Activated T-cell treated with anti-CD3 and anti-CD28 coated beads for 4 hours (primary cell): ENCODE measurements at regions not wholly inside any gene's neighbourhood (a gene's known extent, or its start where the extent isn't known, plus 50 kb on each side); places are given as distances from the start of the nearest gene placed in this dataset.
"Not testable (repeated sequence)": the region's sequence is repeated elsewhere in the genome, so short reads cannot be mapped to it uniquely, and the experiment has no call there.

Source experiments
- DNase-seq: peaks from one replicate; pipeline ENCODE4 v3.0.0-alpha.2; 2020

DNA sequence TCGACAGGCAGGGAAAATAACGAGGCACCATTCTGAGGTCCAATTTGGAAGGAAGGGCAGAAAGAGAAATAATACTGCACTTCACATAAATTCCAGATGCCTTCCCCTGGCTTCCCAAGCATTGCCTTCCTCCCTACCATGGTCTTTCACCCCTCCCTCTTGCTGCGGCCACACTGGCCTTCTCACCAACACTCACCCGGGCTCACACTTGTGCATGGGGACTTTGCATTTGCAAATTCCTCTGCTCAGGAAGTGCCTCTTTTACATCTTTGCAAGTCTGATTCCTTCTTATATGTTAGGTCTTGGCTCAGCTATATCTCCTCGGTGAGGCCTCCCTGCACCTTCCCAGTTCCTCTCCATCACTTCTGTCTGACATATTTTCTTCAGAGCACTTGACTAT is 199.4 kb downstream of the CHIC2 start:
- no peak for DNase-seq

DNA sequence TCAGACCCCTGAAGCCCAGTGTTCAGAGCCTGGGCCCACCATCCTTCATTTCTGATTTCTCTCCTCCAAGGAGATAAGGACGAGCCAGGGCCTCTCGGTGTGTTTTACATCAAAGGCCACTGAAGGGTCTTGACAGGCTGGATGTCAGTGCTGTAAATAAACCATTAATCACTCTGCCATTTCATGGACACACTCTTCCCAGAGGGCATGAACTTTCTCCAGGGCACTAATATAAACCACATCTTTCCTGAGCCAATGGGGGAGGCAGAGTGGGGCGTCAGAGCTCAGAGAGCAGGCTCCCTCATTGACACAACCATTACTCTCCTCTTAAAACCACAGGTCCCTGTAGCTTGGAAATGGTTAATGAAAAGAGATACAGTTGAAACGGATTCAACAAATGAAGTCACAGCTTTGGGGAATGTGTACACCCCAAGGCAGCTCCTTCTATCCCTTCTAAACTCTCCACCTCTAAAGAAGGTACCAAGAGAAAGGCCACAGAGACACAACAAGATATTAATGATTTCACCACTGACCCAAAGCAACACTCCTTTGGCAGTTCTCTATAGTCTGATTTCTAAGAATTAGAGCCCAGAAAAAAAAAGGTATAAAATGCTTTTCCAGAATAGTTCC is 200.6 kb downstream of the CHIC2 start:
- no peak for DNase-seq

DNA sequence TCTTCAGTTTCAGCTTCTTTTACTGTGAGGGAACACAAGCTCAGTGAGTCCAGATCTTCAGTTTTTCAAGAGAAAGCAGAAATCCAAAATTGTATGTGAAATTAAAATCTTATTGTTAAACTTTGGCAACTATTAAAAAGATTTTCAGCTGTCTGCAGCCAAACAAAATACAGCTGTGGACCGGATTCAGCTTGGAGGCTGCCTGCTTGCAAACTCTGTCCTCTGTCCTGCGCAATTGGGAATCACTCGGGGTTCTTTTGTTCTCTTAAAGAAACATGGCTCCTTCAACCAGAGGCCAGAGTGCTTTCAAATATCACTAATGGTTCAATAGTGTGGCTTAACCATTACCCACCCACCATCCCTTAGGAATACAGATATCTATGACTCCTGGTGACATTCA is 201.2 kb downstream of the CHIC2 start:
- DNase-seq = no peak

DNA sequence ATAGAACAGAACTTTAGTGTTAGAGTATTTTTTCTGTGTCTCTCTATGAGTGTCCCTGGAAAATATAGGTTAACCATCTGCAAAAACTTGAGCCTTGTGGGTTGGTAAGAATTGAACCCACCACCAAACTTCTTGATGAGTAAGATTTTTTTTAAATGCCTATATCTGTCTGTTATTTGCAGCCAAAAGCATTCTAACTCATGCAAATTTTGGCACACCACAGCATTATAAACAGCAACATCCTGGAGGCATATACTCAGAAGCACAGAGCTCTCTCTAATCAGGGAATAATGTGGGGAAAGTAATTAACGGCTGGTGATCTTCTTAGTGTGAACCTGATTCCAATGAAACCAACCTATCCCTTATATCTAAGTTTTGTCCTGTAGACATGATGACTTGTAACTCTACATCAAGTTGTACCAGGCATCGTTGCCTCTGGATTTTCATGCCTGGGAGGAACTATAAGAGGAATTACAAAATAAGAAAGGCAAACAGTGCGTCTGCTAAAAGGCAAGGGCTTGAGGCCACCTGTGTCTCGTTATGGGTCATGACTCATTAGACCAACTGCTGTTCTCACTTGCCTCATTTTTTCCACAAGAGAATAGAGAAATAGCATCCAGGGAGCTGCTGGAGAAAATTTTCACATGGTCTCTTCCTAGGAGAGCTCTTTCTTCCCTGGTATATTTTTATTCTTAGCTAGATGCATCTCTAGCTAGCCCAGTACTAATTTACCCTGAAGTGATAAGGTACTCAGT is 202.4 kb downstream of the CHIC2 start:
- no peak for DNase-seq

DNA sequence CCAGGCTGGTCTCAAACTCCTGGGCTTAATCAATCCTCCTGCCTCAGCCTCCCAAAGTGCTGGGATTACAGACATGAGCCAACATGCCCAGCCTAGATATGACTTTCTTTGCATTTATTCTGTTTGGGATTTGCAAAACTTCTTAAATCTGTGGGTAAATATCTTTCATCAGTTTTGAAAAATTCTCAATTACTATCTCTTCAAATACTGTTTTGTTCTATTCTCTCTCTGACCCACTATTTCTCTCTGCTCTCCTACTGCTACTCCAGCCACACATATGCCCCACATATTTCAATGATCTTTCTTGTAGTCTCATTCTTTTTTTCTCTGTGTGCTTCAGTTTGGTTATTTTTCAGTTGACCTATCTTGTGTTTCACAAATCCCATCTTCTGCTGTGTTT is 205.1 kb downstream of the CHIC2 start:
- no peak for DNase-seq

DNA sequence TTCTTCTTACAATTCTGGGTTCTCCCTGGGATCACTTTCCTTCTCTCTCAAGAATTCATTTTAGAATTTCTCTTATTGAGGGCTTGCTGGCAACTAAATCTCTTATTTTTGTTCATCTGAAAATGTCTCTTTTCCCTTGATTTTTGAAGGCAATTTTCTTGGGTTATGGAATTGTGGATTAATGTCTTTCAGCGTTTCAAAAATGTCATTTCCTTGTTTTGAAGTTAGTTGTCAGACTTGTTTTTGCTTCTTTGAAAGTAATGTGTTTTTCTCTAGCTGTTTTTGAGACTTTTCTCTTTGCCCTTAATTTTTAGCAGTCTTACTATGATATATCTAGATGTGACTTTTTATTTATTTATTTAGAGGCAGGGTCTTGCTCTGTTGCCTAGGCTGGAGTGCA is 205.7 kb downstream of the CHIC2 start:
- DNase-seq = no peak

DNA sequence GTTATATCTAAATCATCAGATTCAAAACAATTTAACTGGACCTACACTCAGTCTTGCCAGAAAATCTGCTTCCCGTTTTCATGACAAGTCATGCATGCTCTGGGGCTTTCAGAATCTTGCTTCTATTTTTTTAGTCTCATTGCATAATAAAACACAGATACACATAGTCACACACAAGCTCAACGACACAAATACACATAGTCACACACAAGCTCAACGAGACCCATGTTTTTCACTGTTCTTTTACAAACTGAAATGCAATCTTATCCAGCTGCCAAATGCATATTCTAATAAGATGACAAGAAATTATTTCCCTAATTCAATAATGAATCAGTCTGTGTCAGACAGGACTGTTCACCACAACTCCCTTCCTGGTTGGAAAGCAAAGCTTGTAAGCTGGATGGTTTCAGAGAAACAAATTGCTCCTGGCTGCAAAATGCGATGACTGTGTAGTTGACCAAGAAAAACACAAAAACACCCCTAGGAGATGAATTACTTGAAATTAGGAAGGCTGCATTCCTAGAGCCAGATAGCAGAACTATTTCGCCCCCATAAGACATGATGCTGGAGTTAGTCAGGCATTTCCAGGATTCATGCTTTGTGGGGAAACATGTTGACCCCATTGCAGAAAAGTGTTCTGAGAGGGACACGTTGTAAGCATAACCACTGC is 208.7 kb downstream of the CHIC2 start:
- DNase-seq = no peak

DNA sequence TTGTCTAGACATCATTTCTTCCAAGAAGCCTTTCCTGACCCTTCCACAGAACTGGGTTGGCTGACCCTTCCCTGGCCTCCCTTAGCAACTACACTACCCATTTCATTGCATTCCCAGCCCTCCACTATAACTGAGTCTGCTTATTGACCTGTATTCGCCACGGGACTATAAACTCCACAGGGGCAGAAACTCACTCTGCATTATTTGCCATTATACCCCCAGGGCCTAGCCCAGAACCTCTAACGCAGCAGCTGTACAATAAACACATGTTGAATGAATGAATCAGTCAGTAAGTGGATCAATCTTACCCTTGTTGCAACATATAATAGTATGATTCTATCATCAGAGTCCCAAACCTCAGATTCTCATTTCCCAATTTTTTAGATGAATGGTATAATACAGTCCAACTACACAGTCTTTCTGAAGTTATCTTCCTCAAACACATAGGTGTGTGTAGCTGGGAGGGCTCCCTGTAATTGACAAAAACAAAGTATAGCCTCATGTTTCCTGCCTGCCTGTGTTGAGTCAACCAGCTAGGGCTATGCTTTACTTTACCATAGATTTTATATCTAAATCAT is 209.3 kb downstream of the CHIC2 start:
- no peak for DNase-seq

DNA sequence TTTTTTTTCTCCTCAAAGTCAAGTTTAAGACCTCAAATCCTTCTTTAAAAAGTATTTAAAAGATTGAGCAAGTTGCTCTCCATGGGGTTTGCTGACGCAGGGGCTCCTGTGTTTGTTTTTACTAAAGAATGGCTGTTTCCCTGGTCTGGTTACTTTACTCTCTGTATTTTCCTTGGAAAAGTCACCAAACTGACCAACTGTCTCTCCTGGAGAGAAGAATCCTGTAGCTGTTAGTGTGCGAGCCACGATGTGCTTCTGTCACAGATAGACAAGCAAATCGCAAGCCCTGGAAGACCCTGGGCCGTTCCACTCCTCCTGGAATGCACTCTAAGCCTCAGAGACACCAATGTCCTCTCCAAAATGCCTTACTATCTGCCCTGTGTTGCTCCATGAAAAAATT is 212.1 kb downstream of the CHIC2 start:
- no peak for DNase-seq

DNA sequence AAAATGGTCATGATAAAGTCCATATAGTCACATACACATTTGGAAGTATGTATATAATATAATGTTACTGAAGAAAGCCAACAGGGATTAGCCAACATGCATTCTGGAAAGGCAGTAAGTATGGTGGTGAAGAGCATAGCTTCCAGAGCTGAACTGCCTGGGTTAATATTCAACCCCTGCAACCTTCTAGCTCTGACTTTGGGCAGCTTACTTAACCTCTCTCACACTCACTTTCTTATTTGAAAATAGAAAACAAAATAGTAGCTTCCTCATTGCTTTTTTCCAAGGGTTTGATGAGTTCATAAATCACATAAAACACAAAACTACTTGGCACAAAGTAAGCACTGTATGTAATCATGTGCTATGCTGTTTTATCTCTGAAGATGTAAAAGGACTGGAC is 216.4 kb downstream of the CHIC2 start:
- DNase-seq = no peak

DNA sequence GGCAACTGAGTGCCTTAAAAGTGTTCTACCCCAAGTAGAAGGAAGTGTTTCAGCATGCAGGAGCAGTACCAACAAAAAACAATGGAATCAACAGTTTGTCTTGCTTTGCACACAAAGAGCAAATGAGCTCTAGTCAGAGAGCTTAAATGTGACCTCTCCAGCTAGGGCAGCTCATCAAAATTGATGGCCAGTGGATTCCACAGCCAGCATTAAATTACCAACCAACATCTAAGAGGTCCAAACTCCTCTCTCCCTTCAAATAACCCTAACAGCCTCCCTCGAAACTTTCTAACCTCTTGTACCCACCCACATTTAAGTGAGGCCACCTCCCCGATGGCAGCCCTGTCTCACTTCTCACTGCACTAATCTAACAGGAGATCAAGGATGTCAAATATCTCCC is 219.9 kb downstream of the CHIC2 start:
- DNase-seq = no peak

DNA sequence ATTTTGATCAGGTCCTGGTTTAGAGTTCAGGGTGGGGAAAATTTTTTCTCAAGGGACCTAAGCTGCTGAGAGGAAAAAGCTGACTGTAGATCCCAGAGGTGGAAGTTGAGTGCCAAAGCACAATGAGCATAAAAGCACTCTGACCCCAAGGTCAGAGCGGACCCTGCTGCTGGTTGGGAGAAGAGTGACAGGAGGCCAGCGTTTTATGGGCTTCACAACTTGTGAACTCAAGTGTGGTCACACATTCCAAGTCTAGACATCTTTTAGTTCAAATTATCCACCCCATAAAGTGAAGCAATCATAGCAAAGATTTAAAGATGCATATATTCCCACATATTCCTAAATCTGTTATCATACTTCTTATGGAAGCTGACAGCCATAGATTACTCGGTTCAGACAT is 220.3 kb downstream of the CHIC2 start:
- no peak for DNase-seq

DNA sequence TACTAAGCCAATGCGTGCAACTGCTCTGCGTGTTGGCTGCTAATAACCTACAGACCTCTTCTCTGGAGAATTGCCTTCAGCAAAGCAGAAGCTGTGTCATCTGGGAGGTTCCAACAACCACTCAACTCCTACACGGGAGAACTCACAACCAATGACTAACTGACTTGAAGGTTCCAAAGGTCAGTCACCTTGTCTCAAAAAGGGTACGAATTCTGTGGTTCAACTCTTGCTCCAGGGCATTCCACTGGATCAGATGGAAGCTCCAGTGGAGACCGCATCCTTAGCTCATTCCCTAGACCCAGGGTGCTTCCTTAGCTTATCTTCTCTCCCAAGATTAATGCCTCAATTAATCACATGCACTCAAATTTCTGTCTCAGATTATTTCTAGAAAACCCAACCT is 222.7 kb downstream of the CHIC2 start:
- DNase-seq = no peak

DNA sequence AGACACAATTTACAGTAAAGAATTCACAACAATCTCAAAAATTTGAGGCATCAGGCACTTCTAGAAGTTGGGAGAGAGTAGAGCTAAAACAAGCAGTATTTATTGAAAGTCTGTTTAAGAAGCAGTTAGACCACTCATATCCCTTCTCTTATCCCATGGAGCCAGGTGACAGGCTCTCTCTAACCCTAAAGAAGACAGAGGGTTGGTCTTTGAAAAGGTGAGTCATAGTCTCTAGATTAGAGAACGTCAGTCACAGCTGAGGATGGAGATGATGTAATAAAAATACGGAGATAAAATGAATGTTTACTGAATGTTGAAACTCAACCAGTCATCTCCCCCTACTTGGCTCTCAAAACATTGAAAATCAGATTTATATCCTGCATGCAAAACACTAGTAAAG is 223.8 kb downstream of the CHIC2 start:
- DNase-seq = no peak

DNA sequence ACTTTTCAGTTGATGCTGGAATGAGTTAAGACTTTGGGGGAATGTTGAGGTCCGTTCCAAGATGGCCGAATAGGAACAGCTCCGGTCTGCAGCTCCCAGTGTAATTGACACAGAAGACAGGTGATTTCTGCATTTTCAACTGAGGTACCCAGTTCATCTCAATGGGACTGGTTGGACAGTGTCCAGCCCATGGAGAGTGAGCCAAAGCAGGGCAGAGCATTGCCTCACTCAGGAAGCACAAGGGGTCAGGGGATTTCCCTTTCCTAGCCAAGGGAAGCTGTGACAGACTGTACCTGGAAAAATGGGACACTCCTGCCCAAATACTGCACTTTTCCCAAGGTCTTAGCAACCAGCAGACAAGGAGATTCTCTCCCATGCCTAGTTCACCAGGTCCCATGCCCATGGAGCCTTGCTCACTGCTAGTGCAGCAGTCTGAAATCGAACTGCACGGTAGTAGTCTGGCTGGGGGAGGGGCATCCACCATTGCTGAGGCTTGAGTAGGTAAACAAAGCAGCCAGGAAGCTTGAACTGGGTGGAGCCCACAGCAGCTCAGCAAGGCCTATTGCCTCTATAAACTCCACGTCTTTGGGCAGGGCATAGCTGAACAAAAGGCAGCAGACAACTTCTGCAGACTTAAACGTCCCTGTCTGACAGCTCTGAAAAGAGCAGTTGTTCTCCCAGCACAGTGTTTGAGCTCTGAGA is 231.0 kb downstream of the CHIC2 start:
- not testable (repeated sequence) for DNase-seq

DNA sequence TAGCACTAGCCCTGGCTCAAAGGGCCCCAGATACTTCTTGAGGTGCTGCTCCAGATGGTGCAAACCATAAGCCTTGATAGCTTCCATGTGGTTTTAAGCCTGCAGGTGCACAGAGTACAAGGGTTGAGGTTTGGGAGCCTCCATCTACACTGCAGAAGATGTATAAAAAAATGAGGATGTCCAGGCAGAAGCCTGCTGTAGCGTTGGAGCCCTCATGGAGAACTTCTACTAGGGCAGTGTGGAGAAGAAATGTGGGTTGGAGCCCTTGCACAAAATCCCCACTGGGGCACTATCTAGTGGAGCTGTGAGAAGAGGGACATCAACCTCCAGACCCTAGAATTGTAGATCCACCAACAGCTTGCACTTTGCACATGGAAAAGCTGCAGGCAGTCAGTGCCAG is 231.9 kb downstream of the CHIC2 start:
- DNase-seq = no peak

DNA sequence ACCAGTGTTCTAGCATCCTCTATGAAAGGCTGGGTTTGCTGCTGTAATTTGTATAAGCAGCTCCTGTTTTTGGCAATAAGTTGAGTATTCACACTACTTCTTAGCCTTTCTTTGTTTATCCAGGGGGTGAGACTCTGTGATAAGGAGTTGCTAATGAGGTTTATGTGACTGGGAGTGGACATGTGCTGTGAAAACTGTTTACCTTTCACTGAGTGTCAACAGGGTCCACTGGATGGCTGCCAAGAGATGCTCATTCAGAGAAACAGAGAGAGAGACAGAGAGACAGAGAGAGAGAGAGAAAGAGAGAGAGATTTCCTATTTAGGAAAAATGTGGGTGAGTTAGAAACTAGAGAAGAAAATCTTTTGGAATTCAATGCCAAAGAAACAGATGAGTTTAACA is 233.9 kb downstream of the CHIC2 start:
- DNase-seq = no peak

DNA sequence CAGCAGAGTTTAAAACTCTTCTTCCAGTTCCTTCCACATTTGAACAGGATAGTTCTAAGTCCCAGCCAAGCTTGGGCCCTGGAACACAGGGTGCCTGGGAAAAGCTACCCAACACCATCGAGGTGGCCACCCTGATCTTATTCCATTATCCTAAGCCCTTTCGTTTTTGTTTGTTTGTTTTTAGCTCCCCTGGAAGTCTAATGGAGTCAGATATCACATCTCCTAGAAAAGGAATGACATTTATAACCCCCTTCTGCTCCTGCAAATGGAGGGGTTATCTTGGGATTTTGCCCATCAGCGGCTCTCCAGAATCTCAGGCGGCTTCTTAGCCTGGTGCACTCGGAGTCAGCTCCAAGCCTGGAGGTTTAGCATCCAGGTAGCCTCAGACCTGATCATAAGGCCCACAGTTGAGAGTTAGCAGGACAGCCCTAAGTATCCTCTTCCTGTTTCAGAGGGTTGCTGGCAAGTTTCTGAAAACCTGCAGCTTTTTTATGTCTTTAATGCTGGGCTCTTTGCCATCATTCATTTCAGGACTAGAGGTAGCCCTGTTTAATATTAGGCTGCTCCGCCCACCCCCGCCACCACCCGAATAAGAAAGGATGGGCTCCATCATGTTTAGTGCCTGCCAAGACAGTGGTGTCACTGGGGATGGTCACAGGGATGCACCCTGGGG is 230.0 kb upstream of the LNX1 start:
- DNase-seq = no peak

DNA sequence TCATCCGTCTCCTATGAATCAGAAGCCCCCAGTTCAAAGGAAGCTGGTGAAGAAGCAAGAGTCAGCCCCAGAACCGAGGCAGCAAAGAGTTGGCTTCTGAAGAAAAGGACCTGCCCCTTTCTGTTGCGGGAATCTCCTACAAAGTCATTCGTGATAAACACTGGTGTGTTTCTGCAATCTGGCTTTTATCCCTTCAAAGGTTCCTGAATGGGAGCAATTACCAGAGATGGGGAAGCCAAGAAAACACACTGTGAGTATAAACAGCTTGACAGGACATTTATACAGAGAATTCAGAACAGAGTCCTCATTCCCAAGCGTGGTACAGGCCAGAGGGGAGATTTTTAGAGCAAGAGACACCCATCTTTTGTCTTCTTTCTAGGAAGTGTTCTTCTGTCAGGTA is 226.8 kb upstream of the LNX1 start:
- DNase-seq = no peak

DNA sequence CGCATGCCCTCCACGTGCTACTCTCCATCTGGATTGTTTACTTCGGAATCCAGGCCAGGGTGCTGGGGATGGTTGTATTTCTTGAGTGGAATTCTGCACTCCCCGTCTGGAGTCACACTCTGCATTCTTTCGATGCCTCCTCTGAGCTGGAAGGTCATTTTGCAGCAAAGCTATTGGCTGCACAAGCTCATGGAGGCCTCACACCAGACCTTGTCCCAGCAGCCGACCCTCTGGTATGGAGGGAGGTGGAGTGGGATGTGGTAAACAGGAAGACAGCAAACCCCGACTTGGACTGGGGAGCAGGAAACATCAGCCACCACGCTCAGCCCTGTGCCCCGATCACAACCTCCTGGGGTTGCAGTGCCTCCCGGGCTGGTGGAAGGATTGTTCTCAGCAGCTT is 225.3 kb upstream of the LNX1 start:
- DNase-seq = no peak

DNA sequence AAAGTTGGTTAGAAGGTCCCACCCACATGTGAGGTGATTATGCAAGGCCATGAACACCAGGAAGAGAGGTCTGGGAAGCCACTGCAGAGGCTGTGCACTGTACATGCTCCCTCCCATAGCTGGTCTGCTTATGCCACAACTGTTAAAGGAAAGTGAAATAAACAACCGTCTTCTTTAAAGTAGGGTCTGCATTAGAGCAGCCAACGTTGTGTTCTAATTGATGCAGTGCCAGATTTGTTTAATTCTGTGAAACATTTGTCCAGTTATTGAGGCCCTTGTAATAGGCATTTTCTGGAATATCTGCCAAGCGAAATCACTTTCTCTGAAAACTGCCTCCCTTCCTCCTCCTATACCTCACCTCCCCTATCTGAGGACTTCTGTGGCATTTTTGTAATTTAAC is 224.0 kb upstream of the LNX1 start:
- no peak for DNase-seq

DNA sequence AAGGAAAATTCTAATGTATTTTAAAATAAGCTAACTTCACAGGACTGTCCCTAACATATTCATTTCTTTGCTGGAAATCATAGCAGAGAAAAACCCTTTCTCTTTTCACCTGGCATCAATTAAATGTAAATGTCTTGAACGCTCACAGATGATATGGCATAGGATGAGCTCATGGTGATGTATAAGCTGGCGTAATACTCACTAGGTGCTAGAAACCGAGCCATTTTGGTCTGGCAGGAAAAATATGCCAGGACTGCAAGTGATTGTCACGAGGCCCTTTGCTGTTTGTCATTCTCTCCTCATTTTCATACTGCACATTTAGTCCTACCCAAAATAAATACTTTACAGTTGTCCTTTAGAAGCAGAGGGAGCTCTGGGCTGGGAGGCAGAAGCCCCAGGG is 222.7 kb upstream of the LNX1 start:
- no peak for DNase-seq

DNA sequence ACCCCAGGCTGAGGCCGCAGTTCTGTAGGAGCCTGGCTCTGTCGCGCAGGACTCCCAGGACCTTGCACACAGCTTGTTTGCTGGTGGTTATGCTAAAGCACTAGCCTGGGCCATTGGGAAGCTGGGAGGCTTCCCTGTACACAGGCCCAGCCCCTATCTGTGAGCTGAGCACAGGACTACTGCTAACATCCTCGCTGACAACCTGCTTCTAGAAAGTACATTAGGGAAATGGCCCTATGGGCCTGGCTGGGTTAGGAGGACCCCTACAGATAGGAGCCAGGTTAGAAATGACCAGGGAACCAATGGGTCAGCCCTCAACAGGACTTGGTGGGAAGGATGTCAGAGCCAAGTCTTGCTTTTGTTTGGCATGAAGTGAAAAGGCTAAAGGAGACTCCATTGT is 219.4 kb upstream of the LNX1 start:
- no peak for DNase-seq
